ENCODE measurements at regions not wholly inside any gene's neighbourhood (a gene's known extent, or its start where the extent isn't known, plus 50 kb on each side); places are given as distances from the start of the nearest gene placed in this dataset.
"Not testable (repeated sequence)": the region's sequence is repeated elsewhere in the genome, so short reads cannot be mapped to it uniquely, and the experiment has no call there.

- DNase-seq: no peak
Measured at GRCh38 chr1:37325509-37326437, 148.6 kb upstream of the ZC3H12A start.

GRCh38 chr1:37332126-37332525 lies 142.3 kb upstream of the ZC3H12A start:
- DNase-seq: no peak

- DNase-seq: no peak
Measured at GRCh38 chr1:37338658-37339057, 135.7 kb upstream of the ZC3H12A start.

GRCh38 chr1:37342736-37343135 lies 131.6 kb upstream of the ZC3H12A start:
- DNase-seq: no peak

GRCh38 chr1:37347104-37347649 lies 127.2 kb upstream of the ZC3H12A start:
- no peak for DNase-seq

GRCh38 chr1:37353871-37354270 lies 120.5 kb upstream of the ZC3H12A start:
- DNase-seq: no peak

- no peak for DNase-seq
Measured at GRCh38 chr1:37354876-37355650, 119.3 kb upstream of the ZC3H12A start.

- no peak for DNase-seq
Measured at GRCh38 chr1:37358992-37359391, 115.4 kb upstream of the ZC3H12A start.

- no peak for DNase-seq
Measured at GRCh38 chr1:37360011-37360410, 114.4 kb upstream of the ZC3H12A start.

GRCh38 chr1:37362594-37363385 lies 111.6 kb upstream of the ZC3H12A start:
- no peak for DNase-seq

GRCh38 chr1:37363535-37363934 lies 110.8 kb upstream of the ZC3H12A start:
- no peak for DNase-seq

GRCh38 chr1:37368665-37369315 lies 105.6 kb upstream of the ZC3H12A start:
- DNase-seq: not testable (repeated sequence)

- no peak for DNase-seq
Measured at GRCh38 chr1:37372302-37372701, 102.1 kb upstream of the ZC3H12A start.

GRCh38 chr1:37372711-37373110 lies 101.7 kb upstream of the ZC3H12A start:
- DNase-seq: no peak

GRCh38 chr1:37373413-37373812 lies 101.0 kb upstream of the ZC3H12A start:
- DNase-seq: no peak

- DNase-seq: not testable (repeated sequence)
Measured at GRCh38 chr1:37380546-37380945, 93.8 kb upstream of the ZC3H12A start.

- no peak for DNase-seq
Measured at GRCh38 chr1:37387854-37388253, 86.5 kb upstream of the ZC3H12A start.

GRCh38 chr1:37389327-37389726 lies 85.1 kb upstream of the ZC3H12A start:
- no peak for DNase-seq

GRCh38 chr1:37391211-37392011 lies 83.0 kb upstream of the ZC3H12A start:
- DNase-seq: no peak

GRCh38 chr1:37392051-37392450 lies 82.3 kb upstream of the ZC3H12A start:
- no peak for DNase-seq

Measured in activated CD4-positive, alpha-beta T cell treated with anti-CD3 and anti-CD28 coated beads, Interleukin-2, amount 50 U/mL, for 1 hour (primary cell).